B cell (primary cell): ENCODE measurements at regions not wholly inside any gene's neighbourhood (a gene's known extent, or its start where the extent isn't known, plus 50 kb on each side); places are given as distances from the start of the nearest gene placed in this dataset.

Source experiments
- ATAC-seq: fragments of 200-7000 bp; cut with Tn5 transposase; one replicate; pipeline ENCODE4 v1.10.0; 2021; ENCODE audit warnings: low read depth, mild to moderate bottlenecking, moderate number of reproducible peaks, moderate library complexity
- CTCF ChIA-PET: fragments of 350-600 bp; sonication (Branson Sonifier 250); formaldehyde crosslinking; loops from one replicate; lab custom pipeline; 2021; ENCODE audit warnings: antibody characterized with exemption, inconsistent platforms; lab: Charles Lee
- POLR2A ChIA-PET: fragments of 350-600 bp; sonication (Branson Sonifier 250); formaldehyde crosslinking; loops from one replicate; lab custom pipeline; 2021; ENCODE audit warnings: antibody characterized with exemption; lab: Charles Lee
- DNase-seq: peaks from one replicate; pipeline ENCODE4 v3.0.0; 2013
- H2AFZ ChIP-seq: 2 replicates; pipeline ENCODE4 v1.6.1; 2012; ENCODE audit warnings: mild to moderate bottlenecking, low read depth, low read length; ENCODE audit not compliant: insufficient read depth, poor library complexity, severe bottlenecking
- H3K27ac ChIP-seq, 2 donors: 1 replicate in 1 of 2; 2 replicates in 1 of 2; pipeline ENCODE4 v1.5.1; 2012 to 2013; ENCODE audit warnings: low read length in 2 of 2, mild to moderate bottlenecking in 2 of 2, moderate library complexity in 1 of 2
- H3K27me3 ChIP-seq, 4 experiments: fragments of 200-600 bp in 1 of 4; sonication (generic) in 1 of 4; replicated peaks in 1 of 4; 1 replicate in 2 of 4; 2 replicates in 2 of 4; pipeline versions ENCODE4 v1.6.1 to v1.7.0; 2013 to 2016; ENCODE audit warnings: low read length in 3 of 4, mild to moderate bottlenecking in 2 of 4, mixed read lengths in 1 of 4, moderate library complexity in 1 of 4; ENCODE audit not compliant: insufficient read depth in 4 of 4, control insufficient read depth in 3 of 4; ENCODE audit errors: control extremely low read depth in 1 of 4
- H3K36me3 ChIP-seq, 2 experiments: replicated peaks in 1 of 2; 1 replicate in 1 of 2; 2 replicates in 1 of 2; pipeline versions ENCODE4 v1.6.1 to v1.7.1; 2013; ENCODE audit warnings: low read length in 1 of 2; ENCODE audit not compliant: insufficient read depth in 2 of 2, control insufficient read depth in 1 of 2; ENCODE audit errors: control extremely low read depth in 1 of 2, extremely low read depth in 1 of 2
- H3K4me1 ChIP-seq, 2 donors: fragments of 200-600 bp in 1 of 2; sonication (generic) in 1 of 2; 1 replicate in 1 of 2; 2 replicates in 1 of 2; pipeline versions ENCODE4 v1.5.1 to v1.6.1; 2013 to 2017; ENCODE audit warnings: low read length in 2 of 2; ENCODE audit not compliant: control insufficient read depth in 2 of 2, insufficient read depth in 2 of 2
- H3K4me2 ChIP-seq: replicated peaks from 2 replicates; pipeline ENCODE3; 2012; ENCODE audit warnings: mild to moderate bottlenecking, low read depth, low read length; ENCODE audit not compliant: poor library complexity, severe bottlenecking
- H3K4me3 ChIP-seq, 5 experiments: fragments of 200-600 bp in 1 of 5; sonication (generic) in 1 of 5; 1 replicate in 3 of 5; 2 replicates in 2 of 5; pipeline versions ENCODE4 v1.5.1 to v1.7.0; 2011 to 2016; ENCODE audit warnings: low read length in 4 of 5, mild to moderate bottlenecking in 4 of 5, low read depth in 2 of 5, control low read depth in 1 of 5, moderate library complexity in 1 of 5; ENCODE audit not compliant: insufficient read depth in 1 of 5; ENCODE audit errors: control extremely low read depth in 1 of 5, extremely low read depth in 1 of 5
- H3K79me2 ChIP-seq: fragments of 200-600 bp; sonication (generic); one replicate; pipeline ENCODE4 v1.6.0; 2016; ENCODE audit warnings: low read length; ENCODE audit not compliant: control insufficient read depth, insufficient read depth
- H3K9ac ChIP-seq: fragments of 200-600 bp; sonication (generic); 2 replicates; pipeline ENCODE4 v1.6.1; 2017; ENCODE audit warnings: mild to moderate bottlenecking, low read length, moderate library complexity
- H3K9me3 ChIP-seq, 3 donors: one replicate each; pipeline versions ENCODE4 v1.6.1 to v1.7.1; 2013; ENCODE audit warnings: low read length in 2 of 3; ENCODE audit not compliant: control insufficient read depth in 2 of 3, insufficient read depth in 1 of 3; ENCODE audit errors: control extremely low read depth in 1 of 3
- H4K20me1 ChIP-seq: 2 replicates; pipeline ENCODE4 v1.6.0; 2012; ENCODE audit warnings: mild to moderate bottlenecking, low read length; ENCODE audit not compliant: insufficient read depth, control insufficient read depth, poor library complexity, severe bottlenecking
- H3K27ac Mint-ChIP-seq: one replicate; pipeline ENCODE4 v1.8.0; 2021; ENCODE audit warnings: mixed read lengths
- H3K27me3 Mint-ChIP-seq: one replicate; pipeline ENCODE4 v1.8.0; 2021; ENCODE audit warnings: mixed read lengths
- H3K4me1 Mint-ChIP-seq: one replicate; pipeline ENCODE4 v1.8.0; 2021; ENCODE audit warnings: mixed read lengths
- H3K4me3 Mint-ChIP-seq: one replicate; pipeline ENCODE4 v1.8.0; 2021; ENCODE audit warnings: mixed read lengths
- H3K9me3 Mint-ChIP-seq: one replicate; pipeline ENCODE4 v1.8.0; 2022; ENCODE audit warnings: mixed read lengths; ENCODE audit not compliant: insufficient read depth
- CTCF ChIP-seq: fragments of 200-600 bp; IDR thresholded peaks from one replicate; pipeline ENCODE4 v1.8.0; 2022; ENCODE audit warnings: antibody characterized with exemption, mild to moderate bottlenecking
- EZH2 ChIP-seq: IDR thresholded peaks from 2 replicates; pipeline ENCODE4 v1.6.1; 2012; ENCODE audit warnings: borderline replicate concordance, low read depth, mild to moderate bottlenecking, moderate library complexity, low read length; ENCODE audit not compliant: insufficient read depth, poor library complexity, severe bottlenecking
- WGBS: methylation state at CpG from one replicate; pipeline ENCODE4 v1.1.5; 2013; ENCODE audit warnings: missing lambda C conversion rate; ENCODE audit not compliant: insufficient coverage; 5-methylcytosine and 5-hydroxymethylcytosine counted together
- intact Hi-C: fragments of 100-400 bp; cut with micrococcal nuclease; formaldehyde crosslinking; loops from one replicate; pipeline ENCODE4 v1.10.0; 2022

- no peaks in the 10 kb centered on the region for H3K36me3 ChIP-seq
- no peaks in the 10 kb centered on the region for H3K27me3 Mint-ChIP-seq
- TF ChIP-seq CTCF (no peak), EZH2 (no peak)
- no peak for DNase-seq
- ChIA-PET CTCF (no interaction called here), POLR2A (no interaction called here)
- no peaks in the 10 kb centered on the region for H3K9me3 ChIP-seq
- no peak overlapping the region for H2AFZ ChIP-seq
- H3K9ac ChIP-seq = no peak overlapping the region
- H4K20me1 ChIP-seq = no peaks in the 10 kb centered on the region
- H3K4me3 ChIP-seq = no peak overlapping the region
- no peaks in the 10 kb centered on the region for H3K4me1 ChIP-seq
- no peak overlapping the region for H3K4me3 Mint-ChIP-seq
- no peak overlapping the region for H3K27ac Mint-ChIP-seq
- no peak for ATAC-seq
- H3K27ac ChIP-seq = no peak overlapping the region
- no peaks in the 10 kb centered on the region for H3K9me3 Mint-ChIP-seq
- no CpG with 5 or more reads among the region's 1 CpG for WGBS
- H3K79me2 ChIP-seq = no peaks in the 10 kb centered on the region
- H3K4me1 Mint-ChIP-seq = no peaks in the 10 kb centered on the region
- H3K4me2 ChIP-seq = no peak overlapping the region
- intact Hi-C loops = no loop called here
- H3K27me3 ChIP-seq = no peaks in the 10 kb centered on the region
Measured at GRCh38 chr9:727767-728166, 113.7 kb upstream of the DMRT1 start.

- H3K79me2 ChIP-seq = no peaks in the 10 kb centered on the region
- no peaks in the 10 kb centered on the region for H3K4me1 Mint-ChIP-seq
- H3K9me3 Mint-ChIP-seq = no peaks in the 10 kb centered on the region
- TF ChIP-seq CTCF = no peak
- no peak for TF ChIP-seq EZH2
- H3K27ac Mint-ChIP-seq = no peak overlapping the region
- H3K27me3 Mint-ChIP-seq = no peaks in the 10 kb centered on the region
- no peak overlapping the region for H3K9ac ChIP-seq
- CTCF ChIA-PET = no interaction called here
- no peak for DNase-seq
- no peak overlapping the region for H2AFZ ChIP-seq
- H3K4me1 ChIP-seq = no peaks in the 10 kb centered on the region
- intact Hi-C loops = no loop called here
- no peak overlapping the region for H3K4me3 ChIP-seq
- no peak for ATAC-seq
- H3K4me3 Mint-ChIP-seq = no peak overlapping the region
- H3K27me3 ChIP-seq = no peaks in the 10 kb centered on the region
- no CpG with 5 or more reads among the region's 2 CpGs for WGBS
- no peaks in the 10 kb centered on the region for H3K36me3 ChIP-seq
- H4K20me1 ChIP-seq = no peaks in the 10 kb centered on the region
- H3K4me2 ChIP-seq = no peak overlapping the region
- H3K27ac ChIP-seq = no peak overlapping the region
- H3K9me3 ChIP-seq = no peaks in the 10 kb centered on the region
- POLR2A ChIA-PET = no interaction called here
Measured at GRCh38 chr9:728535-728934, 113.0 kb upstream of the DMRT1 start.
